ENCODE measurements at regions not wholly inside any gene's neighbourhood (a gene's known extent, or its start where the extent isn't known, plus 50 kb on each side); places are given as distances from the start of the nearest gene placed in this dataset.

DNA sequence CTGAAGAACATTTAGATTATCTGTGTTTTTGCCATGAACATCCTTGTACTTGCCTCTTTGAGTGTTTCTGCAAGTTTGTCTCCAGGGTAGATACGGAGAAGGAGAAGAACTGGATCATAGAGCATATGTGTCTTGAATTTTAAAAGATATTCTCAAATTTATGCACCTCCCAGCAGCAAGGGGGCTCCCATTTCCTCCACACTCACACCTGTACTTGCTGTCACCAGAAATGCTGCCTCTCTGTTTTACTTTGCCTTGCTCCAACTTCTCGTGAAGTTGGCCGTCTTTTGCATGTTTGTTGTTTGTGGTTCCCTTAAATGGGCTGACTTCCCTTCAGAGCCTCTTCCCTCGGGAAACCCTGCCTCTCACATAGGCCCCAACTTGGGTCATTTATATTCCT lies 171.0 kb downstream of the TFAP2C start:
- DNase-seq (ENCODE audit: low read depth in 2 of 2): no peak

DNA sequence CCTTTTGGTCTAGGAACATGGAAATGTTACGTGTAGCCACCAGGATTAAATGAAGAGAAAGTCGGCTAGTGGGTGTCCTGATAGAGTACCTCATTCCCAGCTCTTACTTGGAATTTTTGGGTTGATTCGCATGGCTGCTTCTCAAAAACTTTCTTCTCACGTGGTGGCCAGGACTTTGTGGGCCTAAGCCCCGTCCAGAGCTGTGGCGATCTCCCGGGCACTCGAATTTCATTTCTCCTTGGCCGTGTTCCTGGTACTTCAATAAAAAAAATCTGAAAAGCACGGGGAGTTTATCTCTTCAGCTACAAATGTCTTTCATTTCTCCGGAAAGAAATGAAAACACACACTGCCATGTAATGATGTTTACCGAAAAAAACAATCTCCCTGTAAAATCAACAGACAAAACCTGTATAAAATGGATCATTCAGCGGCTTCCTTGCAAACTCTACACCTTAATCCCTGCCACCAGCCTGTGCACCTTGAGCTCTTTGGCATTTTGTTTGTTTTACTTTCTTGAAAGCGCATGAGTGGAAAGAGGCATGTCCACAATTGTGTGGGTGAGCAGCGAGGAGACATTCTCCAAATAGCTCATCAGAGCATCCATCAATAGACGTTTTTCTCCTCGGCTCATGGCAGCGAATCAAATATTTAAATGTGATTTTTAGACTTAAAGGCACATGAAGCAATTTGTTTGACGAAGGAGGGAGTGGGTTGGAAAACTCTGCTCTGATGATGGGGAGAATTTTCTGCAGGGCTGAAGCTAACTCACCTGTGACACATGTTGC lies 173.1 kb downstream of the TFAP2C start:
- no peak for DNase-seq (ENCODE audit: low read depth in 2 of 2)

DNA sequence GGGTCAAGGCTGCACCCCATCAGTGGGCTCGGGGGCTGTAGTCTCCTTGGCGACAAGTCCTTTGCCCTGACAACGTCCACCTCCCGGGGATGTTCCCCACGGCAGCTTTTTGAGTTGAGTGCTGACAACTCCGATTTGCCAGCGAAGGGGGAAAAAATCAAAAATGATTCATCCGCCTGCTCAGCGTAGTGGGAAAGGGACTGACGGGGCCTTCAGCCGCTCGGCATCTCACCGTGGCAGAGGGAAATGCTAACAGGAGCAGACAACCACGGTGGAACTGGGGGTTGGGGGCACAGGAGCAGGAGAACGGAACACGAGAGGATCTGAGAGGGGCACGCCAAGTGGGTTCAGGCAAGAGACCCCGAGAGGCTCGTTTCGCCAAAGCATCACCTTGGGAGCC lies 173.7 kb downstream of the TFAP2C start:
- no peak for DNase-seq (ENCODE audit: low read depth in 2 of 2)

DNA sequence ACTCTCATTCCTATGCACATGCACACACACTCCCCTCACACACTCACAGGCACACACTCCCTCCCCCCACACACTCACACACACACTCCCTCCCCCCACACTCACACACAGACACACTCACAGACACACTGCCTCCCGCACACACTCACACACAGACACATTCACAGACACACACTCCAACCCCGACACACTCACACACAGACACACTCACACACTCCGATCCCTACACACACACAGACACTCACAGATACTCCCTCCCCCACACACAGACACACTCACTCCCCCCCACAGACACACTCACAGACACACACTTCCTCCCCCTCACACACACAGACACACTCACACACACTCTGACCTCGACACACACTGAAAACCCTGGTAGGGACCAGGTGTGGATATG lies 176.2 kb downstream of the TFAP2C start:
- no peak for DNase-seq (ENCODE audit: low read depth in 2 of 2)

DNA sequence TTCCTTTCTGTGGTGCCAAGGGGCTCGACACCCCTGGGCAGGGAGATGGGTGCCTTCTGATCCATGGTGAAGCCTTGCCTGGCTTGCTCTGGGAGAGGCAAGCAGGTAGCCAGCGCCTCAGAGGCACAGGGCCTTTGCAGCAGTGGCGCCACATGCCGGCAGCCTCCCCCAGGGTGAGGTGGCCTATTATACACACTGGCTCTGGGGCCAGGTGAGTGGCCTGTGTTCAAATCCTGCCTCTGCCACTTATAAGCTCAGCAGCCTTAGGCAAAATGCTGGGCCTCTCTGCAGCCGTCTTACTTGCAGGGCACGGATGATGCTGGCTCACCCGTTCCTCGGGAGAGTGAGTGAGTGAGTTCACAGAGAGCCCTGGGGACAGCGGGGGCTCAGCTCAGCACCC lies 176.9 kb downstream of the TFAP2C start:
- DNase-seq (ENCODE audit: low read depth in 2 of 2): no peak

DNA sequence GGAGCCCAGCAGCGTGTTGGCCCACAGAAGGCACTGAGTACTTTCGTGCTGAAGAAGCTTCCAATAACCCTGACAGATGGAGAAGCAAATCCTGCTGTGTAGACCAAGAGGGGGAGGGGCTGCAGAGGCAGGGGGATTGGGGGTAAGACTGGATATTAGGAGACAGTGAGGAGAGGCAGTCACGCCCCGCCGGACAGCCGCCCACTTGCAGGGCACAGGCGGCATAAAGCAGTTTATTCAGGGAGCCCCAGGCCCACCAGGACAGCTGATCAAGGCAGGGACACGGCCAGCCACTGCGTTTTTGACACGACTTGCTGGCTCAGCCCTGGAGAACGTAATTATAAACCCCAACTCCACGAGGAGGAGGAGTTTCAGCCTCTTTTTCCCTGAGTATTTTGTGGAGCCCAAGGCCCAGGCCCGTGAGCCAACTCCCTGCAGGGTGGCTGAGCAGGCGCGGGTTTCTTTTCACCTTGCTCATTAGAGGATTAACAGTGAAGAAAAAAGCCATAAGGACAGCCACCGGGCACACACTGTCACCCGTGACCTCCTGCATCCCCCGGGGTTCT lies 177.9 kb downstream of the TFAP2C start:
- DNase-seq (ENCODE audit: low read depth in 2 of 2): no peak

DNA sequence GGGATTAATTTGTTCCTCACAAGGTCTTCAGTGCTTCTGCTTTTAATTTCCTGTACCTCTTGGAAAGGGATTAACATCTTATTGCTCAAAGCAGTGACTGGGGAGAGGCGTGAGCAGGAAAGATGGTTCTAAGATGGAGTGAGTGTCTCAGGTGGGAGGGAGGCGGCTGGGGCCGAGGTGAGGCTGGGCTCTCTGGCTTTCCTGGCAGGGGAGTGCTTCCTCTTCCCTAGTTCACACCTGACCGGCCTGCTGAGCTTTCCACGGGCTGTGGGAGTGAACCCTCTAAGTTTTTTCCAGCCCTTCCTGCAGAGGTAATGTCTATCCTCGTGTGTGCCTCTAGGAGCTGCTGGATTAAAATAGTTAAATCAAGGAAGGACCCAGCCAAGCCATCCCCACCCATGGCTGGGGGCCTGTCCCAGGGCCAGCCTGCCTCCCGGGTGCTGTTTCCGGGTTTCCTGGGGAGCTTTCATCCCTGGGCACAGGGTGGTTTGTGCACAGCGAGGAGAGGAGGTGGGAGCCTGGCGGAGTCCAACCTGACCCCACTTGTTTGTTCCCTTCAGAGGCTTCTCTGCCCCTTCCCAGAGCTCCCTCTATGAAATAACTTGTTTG lies 179.1 kb downstream of the TFAP2C start:
- no peak for DNase-seq (ENCODE audit: low read depth in 2 of 2)

DNA sequence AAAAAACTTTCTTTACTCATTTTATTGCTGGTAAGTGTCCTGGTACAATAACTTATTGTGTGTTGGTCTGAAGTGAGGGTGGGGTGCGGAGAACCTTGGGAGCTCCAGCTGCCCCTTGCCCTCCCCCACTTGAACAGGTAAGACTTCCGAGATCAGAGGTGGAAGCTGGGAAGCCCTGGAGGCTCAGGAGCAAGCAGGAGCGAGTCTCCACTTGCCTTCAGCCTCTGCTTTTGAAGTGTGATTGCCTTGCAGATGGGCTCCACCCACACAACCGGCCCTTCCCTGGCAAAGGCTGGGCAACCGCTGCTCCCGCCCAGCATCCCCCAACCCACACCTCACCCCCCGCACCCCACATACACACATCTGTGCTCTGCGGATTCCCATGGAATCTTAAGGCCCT lies 179.6 kb downstream of the TFAP2C start:
- DNase-seq (ENCODE audit: low read depth in 2 of 2): no peak

DNA sequence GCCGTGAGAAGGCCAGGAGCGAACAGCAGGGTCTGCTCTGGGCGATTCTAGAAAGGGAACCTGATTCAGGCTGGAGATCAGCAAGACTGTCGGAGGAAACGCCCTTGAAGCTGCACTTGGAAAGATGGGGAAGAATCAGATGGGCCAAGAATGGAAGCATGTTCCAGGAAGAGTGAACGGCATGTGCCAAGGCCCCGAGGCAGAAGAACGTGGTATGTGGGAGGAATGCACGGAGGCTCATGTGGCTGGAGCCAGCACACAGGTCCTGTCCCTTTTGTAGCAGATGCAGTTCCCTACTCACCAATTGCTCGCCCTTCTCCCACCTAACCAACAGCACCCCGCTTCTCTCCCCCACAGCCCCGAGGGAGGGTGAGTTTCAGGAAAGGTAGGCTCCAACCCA lies 180.6 kb downstream of the TFAP2C start:
- no peak for DNase-seq (ENCODE audit: low read depth in 2 of 2)

DNA sequence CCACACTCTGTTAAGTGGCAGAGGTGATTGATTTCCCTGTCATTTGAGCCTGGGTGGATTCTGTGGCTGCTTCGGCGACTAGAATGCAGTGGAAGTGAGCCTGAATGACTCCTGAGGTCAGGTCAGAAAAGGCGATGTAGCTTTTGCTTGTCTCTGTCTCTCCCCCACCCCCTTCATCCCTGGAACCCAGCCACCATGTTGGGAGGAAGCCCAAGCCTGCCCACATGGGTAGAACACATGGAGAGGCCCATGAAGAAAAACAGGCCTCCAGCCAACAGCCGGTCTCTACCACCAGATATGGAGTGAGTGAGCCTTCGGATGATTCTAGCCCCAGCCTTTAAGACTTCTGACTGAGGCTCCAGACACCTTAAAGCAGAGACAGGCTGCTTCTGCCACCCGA lies 181.0 kb downstream of the TFAP2C start:
- no peak for DNase-seq (ENCODE audit: low read depth in 2 of 2)

DNA sequence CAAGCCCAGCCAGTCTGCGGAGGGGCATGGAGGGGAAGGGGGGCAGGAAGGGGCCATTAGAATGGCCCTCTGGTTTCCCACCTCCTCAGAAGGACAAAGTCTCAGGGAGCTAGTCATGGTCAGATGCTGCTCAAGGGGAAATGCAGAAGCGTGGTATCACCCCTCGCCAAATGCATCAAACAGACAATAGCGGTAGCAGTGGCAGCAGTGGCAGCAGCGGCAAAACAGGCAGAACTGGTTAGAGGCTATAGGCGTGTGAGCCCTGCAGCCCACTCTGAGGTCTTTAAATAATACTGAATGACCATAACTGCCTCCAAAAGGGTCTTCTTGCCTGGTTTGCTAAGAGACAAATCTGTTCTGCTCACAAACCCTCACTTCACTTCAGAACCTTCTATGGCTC lies 186.7 kb downstream of the TFAP2C start:
- DNase-seq (ENCODE audit: low read depth in 2 of 2): no peak

DNA sequence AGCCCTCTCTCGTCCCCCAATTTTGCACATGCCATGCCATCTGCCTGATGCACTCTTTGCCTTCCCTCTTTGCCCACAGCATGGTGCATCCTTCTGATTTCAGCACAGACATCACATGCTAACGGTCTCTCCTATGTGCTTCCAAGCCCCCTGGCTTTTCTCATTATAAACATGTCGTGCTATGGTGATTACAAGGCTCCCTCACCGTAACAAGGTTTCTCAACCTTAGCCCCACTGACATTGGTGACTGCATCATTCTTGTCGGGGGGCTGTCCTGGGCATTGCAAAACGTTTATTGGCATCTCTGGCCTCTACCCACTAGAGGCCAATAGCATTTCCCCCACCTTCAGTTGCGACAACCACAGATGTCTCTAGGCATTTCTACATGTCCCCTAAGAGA lies 187.2 kb downstream of the TFAP2C start:
- DNase-seq (ENCODE audit: low read depth in 2 of 2): no peak

DNA sequence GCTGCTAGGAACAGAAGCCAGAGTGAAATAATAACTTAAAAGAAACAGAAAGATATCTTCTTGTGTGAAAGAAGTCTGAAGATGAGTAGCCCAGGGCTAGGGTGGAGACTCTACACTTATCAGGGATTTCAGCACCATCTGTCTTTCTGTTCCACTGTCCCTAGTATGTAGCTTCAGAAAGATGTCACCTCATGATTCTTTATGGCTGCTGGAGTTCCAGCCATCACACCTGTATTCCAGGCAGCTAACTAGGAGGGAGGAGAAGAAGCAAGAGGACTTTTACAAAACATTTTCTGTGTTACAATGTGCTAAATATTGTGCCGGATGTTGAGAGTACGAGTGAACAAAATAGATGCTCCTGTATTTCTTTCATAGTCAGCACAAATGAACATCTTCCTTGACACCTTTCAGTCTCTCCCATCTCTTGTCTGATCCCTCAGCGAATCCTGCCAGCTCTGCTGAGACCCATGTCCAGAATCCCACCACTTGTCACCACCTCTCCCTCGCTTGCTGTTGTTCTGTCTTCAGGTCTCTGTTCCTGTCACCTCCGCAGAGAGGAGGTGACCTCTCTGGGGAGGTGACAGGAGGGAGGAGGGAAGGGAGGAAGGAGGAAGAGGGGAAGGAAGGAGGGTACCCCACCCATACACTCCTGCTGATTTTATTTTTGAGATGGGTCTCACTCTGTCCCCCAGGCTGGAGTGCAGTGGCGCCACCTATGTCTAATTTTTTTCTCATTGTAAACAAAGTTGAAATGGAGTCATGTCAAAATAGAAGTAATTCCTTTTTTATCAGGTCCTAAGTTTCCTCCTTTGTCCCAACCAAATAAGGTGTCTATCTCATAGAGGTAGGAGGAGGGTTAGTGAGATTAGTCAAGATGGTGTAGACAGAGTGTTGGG lies 188.9 kb downstream of the TFAP2C start:
- DNase-seq (ENCODE audit: low read depth in 2 of 2): no peak

DNA sequence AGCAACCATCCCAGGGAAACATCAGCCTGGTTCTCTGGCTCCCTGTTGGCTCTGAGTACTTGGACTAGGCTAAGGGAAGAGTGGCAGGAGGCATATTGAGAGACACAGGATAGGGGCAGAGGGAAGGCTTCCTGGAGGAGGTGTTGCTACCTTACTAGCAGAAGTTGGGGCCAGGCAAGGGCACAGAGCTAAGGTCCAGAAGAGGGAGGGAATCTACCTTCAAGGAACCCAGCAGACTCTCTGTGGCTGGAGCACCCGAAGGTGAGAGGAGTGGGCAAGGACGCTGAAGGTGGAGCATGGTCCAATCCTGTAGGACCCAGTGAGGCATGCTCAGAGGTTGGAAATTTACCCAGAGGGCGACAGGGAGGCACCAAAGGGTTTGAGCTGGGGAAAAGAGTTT lies 191.9 kb downstream of the TFAP2C start:
- DNase-seq (ENCODE audit: low read depth in 2 of 2): no peak

DNA sequence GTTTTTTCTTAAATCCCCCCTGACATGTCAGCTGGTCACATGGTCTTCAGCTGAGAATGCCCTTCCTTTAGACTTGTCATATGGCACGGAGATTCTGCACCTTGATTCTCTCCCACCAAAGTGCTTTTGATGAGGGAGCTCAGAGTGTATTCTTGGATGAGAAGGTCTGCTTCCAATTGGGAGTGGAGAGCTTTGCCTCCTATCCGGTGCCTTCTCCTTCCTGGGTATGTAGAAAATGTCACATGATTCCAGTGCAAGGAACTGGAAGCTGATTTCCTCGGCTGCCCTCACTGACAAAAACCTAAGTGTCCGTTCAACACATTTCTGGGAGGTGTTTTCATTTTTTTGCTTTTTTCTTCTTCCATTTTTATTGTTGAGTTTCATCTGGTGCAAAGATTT lies 197.2 kb downstream of the TFAP2C start:
- no peak for DNase-seq (ENCODE audit: low read depth in 2 of 2)

DNA sequence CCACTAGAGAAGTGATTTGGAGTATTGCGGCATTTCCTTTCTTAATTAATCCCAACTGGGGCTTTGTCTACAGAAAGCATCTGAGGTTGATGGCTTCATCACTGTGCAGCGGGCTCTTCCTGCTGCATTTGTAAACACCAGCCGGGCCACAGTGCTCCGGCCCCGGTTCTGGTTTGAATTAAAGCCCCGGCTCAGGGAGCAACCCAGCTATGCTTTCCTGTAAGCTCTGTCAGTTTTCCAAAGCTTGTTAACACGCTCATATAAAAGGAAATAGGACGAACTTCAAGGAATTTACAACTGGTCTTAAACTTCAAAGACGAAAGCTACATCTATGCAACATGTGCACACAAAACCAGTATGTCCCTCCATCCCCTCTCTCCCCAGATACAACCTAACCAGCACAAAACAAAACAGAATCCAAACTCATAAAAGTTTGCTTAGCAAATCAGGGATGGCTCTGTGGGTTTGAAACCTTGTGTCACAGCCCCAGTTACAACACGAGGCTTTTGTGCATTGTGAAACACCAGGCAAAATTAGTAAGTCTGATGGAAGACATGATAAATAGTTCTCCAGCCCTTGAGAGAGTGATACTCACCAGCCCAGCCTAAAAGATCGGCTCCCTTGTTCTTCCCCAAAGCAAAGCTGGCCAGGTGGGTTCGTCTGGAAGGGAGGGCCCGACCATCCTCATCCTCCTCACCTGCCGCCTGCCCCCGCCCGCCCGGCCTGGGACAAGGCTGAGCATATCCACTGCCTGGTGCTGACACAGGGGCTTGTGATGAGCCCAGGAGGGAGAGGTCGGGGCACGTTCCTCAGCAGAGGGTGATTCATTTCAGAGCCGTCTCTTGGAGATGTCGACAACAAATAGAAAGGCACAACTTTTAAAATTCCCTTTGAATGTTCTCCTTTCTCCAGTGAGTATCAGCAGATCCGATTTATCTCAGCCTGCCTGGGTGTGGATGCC lies 197.9 kb downstream of the TFAP2C start:
- no peak for DNase-seq (ENCODE audit: low read depth in 2 of 2)

DNA sequence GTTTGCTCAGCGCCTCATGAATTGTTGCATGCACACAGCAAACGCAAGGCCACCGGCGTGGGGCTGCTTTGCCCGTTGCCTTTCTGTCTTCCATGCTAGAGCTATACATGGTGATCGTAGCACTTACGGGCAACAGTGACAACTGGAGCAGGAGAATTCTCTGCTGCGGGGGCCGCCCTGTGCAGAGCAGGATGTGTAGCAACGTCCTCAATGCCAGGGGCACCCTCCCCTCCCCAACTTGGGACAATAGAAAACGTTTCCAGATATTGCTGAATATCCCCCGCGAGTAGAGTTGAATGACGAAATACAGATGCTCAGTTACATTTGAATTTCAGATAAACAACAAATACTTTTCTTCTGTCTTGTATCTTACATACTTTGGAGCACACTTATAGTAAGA lies 198.7 kb downstream of the TFAP2C start:
- DNase-seq (ENCODE audit: low read depth in 2 of 2): no peak

DNA sequence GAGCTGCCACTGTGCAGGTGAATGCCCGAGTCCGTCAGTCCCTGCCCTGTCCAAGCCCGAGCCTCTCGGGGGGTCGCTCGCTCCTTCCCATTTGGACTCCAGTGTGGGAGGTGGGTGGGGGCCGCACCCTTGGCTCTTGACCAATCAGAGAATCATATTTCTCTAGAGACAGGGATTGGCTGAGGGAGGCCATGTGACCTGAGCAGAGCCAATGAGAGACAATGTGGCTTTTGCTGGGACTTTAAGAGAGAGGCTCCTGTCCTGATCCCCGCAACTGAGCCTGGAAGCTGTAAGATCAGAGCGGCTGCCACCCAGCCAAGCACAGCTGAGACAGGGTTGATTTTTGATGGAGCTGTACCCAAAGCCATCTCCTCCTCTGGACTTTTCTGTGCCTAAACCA lies 199.3 kb downstream of the TFAP2C start:
- DNase-seq (ENCODE audit: low read depth in 2 of 2): no peak

DNA sequence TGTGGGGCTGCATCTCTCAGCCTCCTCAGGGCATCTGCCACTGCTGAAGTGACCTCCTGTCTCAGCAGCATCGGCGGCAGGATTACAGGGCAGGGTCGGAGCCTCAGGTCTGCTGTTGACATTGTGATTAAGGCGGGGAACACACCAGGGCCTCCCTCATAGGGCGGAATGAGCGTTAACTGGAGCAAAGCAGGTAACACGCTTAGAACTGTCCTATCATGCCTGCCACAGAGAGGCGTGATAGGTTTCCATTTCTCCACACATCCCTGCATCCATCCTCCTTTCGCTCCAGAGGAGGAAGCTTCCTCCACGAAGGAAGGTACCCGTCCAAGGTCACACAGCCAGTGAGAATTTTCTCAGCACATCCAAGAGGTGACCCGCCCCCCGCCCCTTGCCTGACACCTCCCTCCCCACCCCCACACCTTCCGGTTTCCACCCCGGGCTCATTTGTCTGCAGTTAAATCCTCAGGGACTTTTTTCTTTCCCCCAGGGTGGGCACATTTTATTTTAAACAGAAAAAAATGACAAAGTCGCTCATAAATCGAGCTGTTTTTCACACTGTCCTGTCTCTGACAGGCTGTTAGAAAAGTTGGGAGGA lies 200.8 kb downstream of the TFAP2C start:
- DNase-seq (ENCODE audit: low read depth in 2 of 2): no peak

DNA sequence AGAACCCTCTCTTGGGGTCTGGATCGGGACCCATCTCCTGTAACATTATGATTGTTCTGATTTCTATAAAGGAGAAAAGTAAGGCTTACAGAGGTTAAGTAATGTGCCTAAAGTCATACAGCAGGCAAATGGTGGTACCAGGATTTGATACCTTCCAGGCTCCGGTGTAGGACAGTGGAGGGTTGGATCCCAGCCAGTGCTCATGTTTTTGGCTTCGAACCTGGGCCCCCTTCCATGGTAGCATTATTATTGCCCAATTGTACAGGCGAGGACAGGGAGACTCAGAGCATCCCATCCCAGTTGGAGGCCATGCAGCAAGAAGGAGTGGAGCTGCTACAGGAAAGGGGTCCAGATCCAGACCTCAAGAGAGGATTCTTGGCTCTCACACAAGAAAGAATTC lies 202.7 kb downstream of the TFAP2C start:
- DNase-seq (ENCODE audit: low read depth in 2 of 2): no peak

DNA sequence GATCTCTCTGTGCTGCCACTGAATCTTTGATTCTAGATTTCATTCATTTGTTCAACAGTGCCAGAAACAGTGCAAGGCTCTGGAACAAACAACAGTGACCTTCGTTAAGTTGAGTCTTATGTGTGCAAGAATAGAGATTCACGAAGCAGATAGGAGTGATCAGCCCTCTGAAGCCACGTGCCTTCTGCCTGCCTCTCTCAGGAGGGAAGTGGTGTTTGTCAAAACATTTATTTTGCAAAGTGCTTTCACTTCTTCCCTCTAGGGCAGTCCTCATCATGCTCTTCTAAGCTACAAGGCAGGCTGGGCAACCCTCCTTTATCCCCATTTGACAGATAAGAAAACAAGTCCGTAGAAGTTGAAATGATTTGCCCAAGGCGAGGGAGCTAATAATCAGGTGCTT lies 204.3 kb downstream of the TFAP2C start:
- DNase-seq (ENCODE audit: low read depth in 2 of 2): no peak

Data from stimulated activated CD8-positive, alpha-beta memory T cell treated with anti-CD3 and anti-CD28 coated beads, Interleukin-2, amount 100 ng/mL, for 48 hours (primary cell).